Urothelium cell line (cell line): ENCODE measurements at regions not wholly inside any gene's neighbourhood (a gene's known extent, or its start where the extent isn't known, plus 50 kb on each side); places are given as distances from the start of the nearest gene placed in this dataset.

Experiments
- DNase-seq: peaks from one replicate; pipeline ENCODE4 v3.0.0; 2011; ENCODE audit warnings: low spot score, mixed read lengths
- FAIRE-seq: peaks from 2 replicates; lab custom pipeline; 2011; peaks lifted over from hg19 to GRCh38; lab: Jason Lieb, UNC

- DNase-seq = no peak
- no peak for FAIRE-seq
These were observed 247.1 kb downstream of the BCOR start for GRCh38 chrX:39850630-39851152.

- FAIRE-seq (no peak), DNase-seq (no peak)
These were observed 245.9 kb downstream of the BCOR start for GRCh38 chrX:39851745-39852455.

- FAIRE-seq = no peak
- DNase-seq = no peak
These were observed 245.3 kb downstream of the BCOR start for GRCh38 chrX:39852491-39852890.

- FAIRE-seq (no peak), DNase-seq (no peak)
These were observed 244.2 kb downstream of the BCOR start for GRCh38 chrX:39853417-39854030.

GRCh38 chrX:39854772-39855747 is 242.7 kb downstream of the BCOR start:
- DNase-seq (no peak), FAIRE-seq (no peak)

- DNase-seq (peak; percentile 67), FAIRE-seq (no peak)
These were observed 242.0 kb downstream of the BCOR start for GRCh38 chrX:39855748-39856129.

- FAIRE-seq (no peak), DNase-seq (no peak)
These were observed 241.2 kb downstream of the BCOR start for GRCh38 chrX:39856472-39857121.

GRCh38 chrX:39857780-39858179 is 240.0 kb downstream of the BCOR start:
- no peak for FAIRE-seq
- no peak for DNase-seq

- DNase-seq (peak; percentile 80), FAIRE-seq (no peak)
These were observed 237.5 kb downstream of the BCOR start for GRCh38 chrX:39859991-39860861.

- no peak for FAIRE-seq
- DNase-seq = no peak
These were observed 234.8 kb downstream of the BCOR start for GRCh38 chrX:39862963-39863362.

- FAIRE-seq (no peak), DNase-seq (no peak)
These were observed 231.5 kb downstream of the BCOR start for GRCh38 chrX:39866229-39866628.

GRCh38 chrX:39869846-39870601 is 227.7 kb downstream of the BCOR start:
- FAIRE-seq = peak; percentile 46
- peak; percentile 86 for DNase-seq

- FAIRE-seq = no peak
These were observed 226.1 kb downstream of the BCOR start for GRCh38 chrX:39871648-39872047.

GRCh38 chrX:39873117-39873516 is 224.6 kb downstream of the BCOR start:
- DNase-seq (no peak), FAIRE-seq (no peak)

More at GRCh38 chrX:39871648-39872047, 226.1 kb downstream of the BCOR start:
- no peak for DNase-seq

- DNase-seq (no peak), FAIRE-seq (no peak)
These were observed 223.4 kb downstream of the BCOR start for GRCh38 chrX:39874202-39874816.

GRCh38 chrX:39875834-39876628 is 221.7 kb downstream of the BCOR start:
- DNase-seq = no peak
- FAIRE-seq = no peak

GRCh38 chrX:39877905-39878304 is 219.9 kb downstream of the BCOR start:
- DNase-seq (no peak), FAIRE-seq (no peak)

- FAIRE-seq = no peak
- DNase-seq = no peak
These were observed 214.1 kb downstream of the BCOR start for GRCh38 chrX:39883666-39884065.
